GM19023 (cell line): ENCODE measurements at regions not wholly inside any gene's neighbourhood (a gene's known extent, or its start where the extent isn't known, plus 50 kb on each side); places are given as distances from the start of the nearest gene placed in this dataset.

Source experiments
- ATAC-seq: cut with Tn5 transposase; IDR thresholded peaks from one replicate; pipeline ENCODE4 v1.9.1; 2021; ENCODE audit warnings: mild to moderate bottlenecking, moderate library complexity; ENCODE audit not compliant: unreplicated experiment

- no peak for ATAC-seq
Measured at GRCh38 chr1:222114536-222115156, 372.8 kb upstream of the DUSP10 start.

GRCh38 chr1:222109836-222110235 is 367.9 kb upstream of the DUSP10 start:
- ATAC-seq = no peak

GRCh38 chr1:222107975-222108374 is 366.1 kb upstream of the DUSP10 start:
- no peak for ATAC-seq

GRCh38 chr1:222107267-222107666 is 365.4 kb upstream of the DUSP10 start:
- ATAC-seq = no peak

GRCh38 chr1:222106377-222106776 is 364.5 kb upstream of the DUSP10 start:
- no peak for ATAC-seq

GRCh38 chr1:222105861-222106260 is 364.0 kb upstream of the DUSP10 start:
- ATAC-seq = no peak

- ATAC-seq = no peak
Measured at GRCh38 chr1:222105393-222105737, 363.5 kb upstream of the DUSP10 start.

GRCh38 chr1:222104694-222105392 is 363.0 kb upstream of the DUSP10 start:
- no peak for ATAC-seq

GRCh38 chr1:222104097-222104496 is 362.2 kb upstream of the DUSP10 start:
- ATAC-seq = no peak

- ATAC-seq = no peak
Measured at GRCh38 chr1:222099746-222100145, 357.9 kb upstream of the DUSP10 start.

- no peak for ATAC-seq
Measured at GRCh38 chr1:222098404-222098803, 356.5 kb upstream of the DUSP10 start.

GRCh38 chr1:222097588-222097987 is 355.7 kb upstream of the DUSP10 start:
- no peak for ATAC-seq

- no peak for ATAC-seq
Measured at GRCh38 chr1:222096883-222097282, 355.0 kb upstream of the DUSP10 start.

- no peak for ATAC-seq
Measured at GRCh38 chr1:222096476-222096772, 354.5 kb upstream of the DUSP10 start.

GRCh38 chr1:222095606-222096475 is 354.0 kb upstream of the DUSP10 start:
- peak; percentile 79 for ATAC-seq

- no peak for ATAC-seq
Measured at GRCh38 chr1:222093518-222093917, 351.6 kb upstream of the DUSP10 start.

GRCh38 chr1:222090103-222090502 is 348.2 kb upstream of the DUSP10 start:
- ATAC-seq = no peak

GRCh38 chr1:222087221-222087920 is 345.5 kb upstream of the DUSP10 start:
- ATAC-seq = no peak

- no peak for ATAC-seq
Measured at GRCh38 chr1:222084996-222085395, 343.1 kb upstream of the DUSP10 start.

- ATAC-seq = no peak
Measured at GRCh38 chr1:222084048-222084447, 342.2 kb upstream of the DUSP10 start.

GRCh38 chr1:222081859-222082258 is 340.0 kb upstream of the DUSP10 start:
- ATAC-seq = no peak
